HG03442 (cell line): ENCODE measurements at regions not wholly inside any gene's neighbourhood (a gene's known extent, or its start where the extent isn't known, plus 50 kb on each side); places are given as distances from the start of the nearest gene placed in this dataset.
"Not testable (repeated sequence)": the region's sequence is repeated elsewhere in the genome, so short reads cannot be mapped to it uniquely, and the experiment has no call there.

Experiments
- ATAC-seq: cut with Tn5 transposase; IDR thresholded peaks from one replicate; pipeline ENCODE4 v1.9.1; 2021; ENCODE audit warnings: mild to moderate bottlenecking, moderate library complexity; ENCODE audit not compliant: unreplicated experiment

DNA sequence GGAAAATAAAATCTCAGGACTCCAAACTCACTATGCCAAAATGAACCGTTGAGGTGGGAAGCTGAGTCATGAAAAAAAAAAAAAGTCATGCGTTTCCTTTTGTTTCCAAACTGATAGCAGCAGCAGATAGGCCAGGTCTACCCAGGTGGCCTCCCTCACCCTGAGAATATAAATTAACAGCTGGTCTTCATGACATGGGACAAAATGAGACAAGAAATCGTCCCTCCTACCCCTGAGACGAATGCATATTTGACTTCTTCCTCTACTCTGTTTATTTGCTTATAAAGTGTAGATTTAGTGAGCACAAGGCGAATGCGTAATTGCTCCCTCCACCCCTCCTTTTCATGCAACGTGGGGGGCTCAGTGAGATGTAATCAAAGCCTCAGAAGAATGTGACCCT is 204.3 kb downstream of the TMEM121 start:
- ATAC-seq: not testable (repeated sequence)

DNA sequence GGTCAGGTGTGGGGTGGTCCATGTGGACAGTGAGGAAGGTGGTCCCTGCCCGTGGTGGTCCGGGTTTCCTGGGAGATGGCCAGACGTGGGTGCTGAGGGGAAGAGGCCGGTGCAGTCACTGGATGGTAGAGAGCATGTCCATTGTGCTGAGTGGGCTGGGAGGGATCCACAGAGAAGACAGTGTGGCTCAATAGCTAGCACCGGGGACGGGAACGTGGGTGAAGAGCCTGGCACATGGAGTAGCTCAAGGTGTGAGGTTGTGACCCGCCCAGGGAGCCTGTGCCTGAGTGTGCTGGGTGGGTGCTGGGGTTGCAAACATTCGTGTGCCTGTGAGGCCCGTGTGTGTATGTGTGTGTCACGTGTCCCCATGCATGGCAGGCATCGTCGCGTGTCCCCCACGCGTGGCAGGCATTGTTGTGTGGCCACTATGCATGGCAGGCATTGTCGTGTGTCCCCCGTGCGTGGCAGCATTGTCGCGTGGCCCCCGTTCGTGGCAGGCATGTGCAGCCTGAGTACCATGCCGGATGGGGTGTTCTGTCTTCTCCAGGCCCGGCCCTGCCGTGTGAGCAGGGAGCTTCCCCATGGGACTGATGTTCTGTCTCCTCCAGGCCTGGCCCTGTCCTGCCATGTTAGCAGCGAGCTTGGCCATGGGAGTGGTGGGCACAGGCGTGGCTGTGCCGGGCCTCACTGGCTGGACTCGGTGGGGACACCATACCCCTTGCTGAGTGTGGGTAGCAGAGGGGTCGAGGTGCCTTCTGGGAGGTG is 205.0 kb downstream of the TMEM121 start:
- not testable (repeated sequence) for ATAC-seq

DNA sequence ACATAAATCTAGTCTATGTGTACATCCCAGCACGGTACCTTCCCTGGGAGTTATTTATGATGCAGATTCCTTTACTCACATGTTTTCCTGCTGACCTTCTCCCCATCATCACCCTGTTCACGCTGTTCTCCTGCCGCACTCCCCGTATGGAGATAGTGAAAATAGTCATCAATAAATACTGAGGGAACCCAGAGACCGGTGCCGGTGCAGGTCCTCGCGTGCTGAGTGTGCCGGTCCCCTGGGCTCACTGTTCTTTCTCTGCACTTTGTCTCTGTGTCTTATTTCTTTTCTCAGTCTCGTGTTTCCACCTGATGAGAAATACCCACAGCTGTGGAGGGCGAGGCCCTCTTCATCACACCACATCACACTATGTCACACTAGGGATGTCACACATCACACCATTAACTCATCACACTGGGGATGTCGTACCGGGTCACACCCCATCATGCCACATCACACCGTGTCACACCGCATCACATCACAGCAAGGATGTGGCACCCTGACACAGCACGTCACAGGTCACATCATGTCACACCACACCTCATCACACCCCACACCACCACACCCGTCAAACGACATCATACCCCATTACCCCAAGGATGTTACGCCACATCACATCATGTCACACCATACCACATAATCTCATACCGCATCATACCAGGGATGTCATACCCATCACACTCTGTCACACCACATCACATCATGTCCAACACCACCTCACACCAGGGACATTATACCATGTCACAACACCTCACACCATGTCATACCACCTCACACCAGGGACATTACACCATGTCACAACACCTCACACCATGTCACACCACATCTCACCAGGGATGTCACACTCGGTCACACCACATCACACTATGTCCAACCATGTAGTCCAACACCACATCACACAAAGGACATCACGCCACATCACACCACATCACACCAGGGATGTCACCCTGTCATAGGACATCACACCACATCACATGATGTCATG is 207.0 kb downstream of the TMEM121 start:
- ATAC-seq: no peak

DNA sequence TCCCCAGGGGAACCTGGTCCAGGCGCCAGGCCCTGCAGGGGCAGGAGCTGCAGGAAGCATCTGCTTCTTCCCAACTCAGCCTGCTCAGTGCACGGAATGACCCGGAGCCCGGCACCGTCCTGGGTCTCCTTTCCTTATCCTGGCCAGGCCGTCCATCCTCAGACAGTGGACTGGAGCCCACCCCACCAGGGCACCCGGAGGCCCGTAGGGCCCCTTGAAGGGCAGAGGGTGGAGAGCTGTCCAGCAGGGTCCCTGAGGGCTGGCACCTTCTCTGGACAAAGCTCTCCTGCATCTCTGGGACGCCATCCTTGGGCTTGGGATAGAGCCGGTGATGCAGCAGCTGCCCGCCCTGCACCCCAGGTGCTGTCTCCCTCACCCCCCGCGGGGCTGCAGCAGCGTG is 207.9 kb downstream of the TMEM121 start:
- not testable (repeated sequence) for ATAC-seq

DNA sequence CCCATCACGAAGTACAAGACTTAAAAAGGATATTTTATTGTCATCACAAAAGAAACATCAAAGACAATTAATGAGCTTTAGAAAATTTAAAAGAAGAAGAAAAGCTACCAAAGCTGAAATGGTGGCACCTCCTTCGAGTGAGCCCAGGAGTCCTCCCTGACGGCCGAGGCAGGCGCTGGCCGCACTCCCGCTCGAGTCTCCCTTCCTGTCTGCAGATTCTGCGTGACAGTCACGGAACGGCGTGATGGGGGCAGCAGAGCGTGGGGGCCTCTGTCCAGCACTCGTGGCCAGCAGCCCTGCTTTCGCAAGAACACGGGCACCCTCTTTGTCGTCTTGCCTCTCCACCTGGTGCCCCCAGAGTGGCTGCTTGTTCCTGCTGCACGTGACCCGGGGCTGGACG is 209.9 kb downstream of the TMEM121 start:
- ATAC-seq: not testable (repeated sequence)

DNA sequence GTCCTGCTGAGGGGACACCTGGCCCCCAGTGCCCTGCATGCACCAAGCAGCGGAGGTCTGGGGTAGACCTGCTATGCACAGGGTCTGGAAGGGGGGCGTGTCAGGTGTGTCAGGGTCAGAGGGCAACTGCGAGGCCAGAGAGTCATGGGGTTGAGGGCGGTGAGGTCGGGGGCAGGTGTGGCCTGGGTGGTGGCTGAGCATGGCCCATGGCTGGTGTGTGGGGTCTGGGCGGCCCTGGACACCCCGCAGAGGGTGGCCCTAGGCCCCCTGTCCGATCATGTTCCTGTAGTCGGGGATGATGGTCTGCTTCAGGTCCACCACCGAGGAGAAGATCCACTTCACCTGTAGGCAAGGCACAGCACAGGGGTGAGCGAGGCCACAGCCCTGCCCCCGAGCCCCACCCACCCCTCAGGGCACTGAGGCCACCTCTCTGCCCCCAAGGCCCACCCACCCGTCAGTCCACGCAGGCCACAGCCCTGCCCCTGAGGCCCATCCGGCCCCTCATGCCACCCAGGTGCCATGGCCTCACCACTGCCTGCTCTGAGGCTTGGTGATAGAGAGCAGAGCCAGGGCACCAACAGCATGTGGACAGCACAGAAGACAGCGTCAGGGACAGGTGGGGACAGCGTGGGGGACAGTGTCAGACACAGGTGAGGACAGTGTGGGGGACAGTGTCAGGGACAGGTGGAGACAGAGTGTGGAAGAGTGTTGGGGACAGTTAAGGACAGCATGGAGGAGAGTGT is 211.3 kb downstream of the TMEM121 start:
- ATAC-seq: no peak

DNA sequence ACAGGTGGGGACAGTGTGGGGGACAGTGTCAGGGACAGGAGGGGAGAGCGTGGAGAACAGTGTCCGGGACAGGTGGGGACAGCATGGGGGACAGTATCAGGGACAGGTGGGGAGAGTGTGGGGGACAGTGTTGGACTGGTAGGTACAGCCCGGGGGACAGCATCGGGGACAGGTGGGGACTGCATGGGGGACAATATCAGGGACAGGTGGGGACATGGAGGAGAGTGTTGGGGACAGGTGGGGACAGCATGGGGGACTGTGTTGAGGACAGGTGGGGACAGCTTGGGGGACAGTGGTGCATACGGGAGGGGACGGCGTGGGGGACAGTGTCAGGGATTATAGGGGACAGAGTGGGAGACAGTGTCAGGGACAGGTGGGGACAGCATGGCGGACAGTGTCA is 212.3 kb downstream of the TMEM121 start:
- no peak for ATAC-seq

DNA sequence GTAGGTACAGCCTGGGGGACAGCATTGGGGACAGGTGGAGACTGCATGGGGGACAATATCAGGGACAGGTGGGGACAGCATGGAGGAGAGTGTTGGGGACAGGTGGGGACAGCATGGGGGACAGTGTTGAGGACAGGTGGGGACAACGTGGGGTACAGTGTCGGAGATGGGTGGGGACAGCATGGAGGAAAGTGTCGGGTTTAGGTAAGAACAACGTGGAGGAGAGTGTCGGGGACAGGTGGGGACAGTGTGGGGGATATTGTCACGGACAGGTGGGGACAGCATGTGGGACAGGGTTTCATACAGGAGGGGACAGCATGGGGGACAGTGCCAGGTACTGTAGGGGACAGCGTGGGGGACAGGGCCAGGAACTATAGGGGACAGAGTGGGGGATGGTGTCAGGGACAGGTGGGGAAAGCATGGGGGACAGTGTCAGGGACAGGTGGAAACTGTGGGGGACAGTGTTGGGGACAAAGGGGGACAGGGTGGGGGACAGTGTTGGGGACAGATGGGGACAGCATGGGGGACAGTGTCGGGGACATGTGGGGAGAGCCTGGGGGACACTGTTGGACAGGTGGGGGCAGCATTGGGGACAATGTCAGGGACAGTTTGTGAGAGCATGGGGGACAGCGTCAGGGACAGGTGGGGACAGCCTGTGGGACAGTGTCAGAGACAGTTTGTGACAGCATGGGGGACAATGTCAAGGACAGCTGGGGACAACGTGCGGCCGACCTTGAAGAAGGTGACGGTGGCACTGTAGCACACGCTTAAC is 213.1 kb downstream of the TMEM121 start:
- no peak for ATAC-seq

DNA sequence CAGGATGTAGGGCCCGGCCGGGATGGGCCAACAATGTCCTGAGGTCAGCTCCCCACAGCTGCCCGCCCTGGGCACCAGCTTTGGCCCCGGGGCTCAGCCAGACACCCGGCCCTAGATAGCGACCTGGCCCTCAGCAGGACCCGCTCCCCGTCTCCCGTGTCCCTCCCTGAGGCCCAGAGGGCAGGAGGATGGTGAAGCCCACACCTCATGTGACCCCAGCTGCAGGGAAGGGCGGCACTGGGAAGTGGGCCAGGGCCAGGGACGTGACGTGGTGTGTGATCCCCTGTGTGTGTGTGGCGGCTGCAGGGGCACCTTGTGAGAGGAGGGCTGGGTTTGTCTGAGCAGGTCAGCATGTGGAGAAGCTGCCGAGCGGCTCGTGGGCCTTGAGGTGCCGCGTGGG is 213.9 kb downstream of the TMEM121 start:
- not testable (repeated sequence) for ATAC-seq

DNA sequence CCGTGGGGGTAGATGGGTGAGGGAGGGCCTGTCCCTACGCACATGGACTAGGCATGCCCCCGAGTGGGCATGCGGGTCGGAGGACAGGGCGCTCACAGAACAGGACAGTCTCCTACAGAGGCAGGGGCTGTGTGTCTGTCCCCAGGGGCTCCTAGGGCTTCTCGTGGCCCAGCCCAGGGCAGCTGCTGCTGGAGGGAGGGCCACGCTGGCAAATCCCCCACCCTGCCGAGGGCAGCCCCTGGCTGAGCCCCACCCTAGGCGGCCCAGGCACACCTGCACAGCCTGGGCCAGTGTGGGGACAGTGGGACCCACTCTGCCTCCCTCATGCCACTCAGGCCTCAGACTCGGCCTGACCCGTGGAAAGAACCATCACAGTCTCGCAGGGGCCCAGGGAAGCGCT is 214.6 kb downstream of the TMEM121 start:
- not testable (repeated sequence) for ATAC-seq

DNA sequence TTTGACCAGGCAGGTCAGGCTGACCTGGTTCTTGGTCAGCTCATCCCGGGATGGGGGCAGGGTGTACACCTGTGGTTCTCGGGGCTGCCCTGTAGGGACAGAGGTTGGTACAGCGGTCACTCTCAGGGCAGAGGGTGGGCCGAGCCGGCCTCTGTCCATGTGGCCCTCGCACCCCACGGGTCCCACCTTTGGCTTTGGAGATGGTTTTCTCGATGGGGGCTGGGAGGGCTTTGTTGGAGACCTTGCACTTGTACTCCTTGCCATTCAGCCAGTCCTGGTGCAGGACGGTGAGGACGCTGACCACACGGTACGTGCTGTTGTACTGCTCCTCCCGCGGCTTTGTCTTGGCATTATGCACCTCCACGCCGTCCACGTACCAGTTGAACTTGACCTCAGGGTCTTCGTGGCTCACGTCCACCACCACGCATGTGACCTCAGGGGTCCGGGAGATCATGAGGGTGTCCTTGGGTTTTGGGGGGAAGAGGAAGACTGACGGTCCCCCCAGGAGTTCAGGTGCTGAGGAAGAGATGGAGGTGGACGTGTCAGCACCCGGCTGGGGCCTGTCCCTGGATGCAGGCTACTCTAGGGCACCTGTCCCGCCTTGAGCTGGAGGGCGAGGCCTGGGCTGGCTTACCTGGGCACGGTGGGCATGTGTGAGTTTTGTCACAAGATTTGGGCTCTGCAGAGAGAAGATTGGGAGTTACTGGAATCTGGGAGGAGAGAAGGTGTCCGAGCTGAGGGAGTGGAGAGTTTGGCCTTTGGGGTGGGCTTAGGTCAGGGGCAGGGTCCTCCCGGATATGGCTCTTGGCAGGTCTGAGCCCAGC is 215.5 kb downstream of the TMEM121 start:
- not testable (repeated sequence) for ATAC-seq

DNA sequence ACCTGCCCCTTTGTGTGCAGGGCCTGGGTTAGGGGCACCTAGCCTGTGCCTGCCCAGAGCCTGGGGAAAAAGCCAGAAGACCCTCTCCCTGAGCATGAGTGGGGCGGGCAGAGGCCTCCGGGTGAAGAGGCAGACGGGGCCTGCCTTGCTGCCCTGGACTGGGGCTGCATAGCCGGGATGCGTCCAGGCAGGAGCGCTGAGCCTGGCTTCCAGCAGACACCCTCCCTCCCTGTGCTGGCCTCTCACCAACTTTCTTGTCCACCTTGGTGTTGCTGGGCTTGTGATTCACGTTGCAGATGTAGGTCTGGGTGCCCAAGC is 216.1 kb downstream of the TMEM121 start:
- no peak for ATAC-seq

DNA sequence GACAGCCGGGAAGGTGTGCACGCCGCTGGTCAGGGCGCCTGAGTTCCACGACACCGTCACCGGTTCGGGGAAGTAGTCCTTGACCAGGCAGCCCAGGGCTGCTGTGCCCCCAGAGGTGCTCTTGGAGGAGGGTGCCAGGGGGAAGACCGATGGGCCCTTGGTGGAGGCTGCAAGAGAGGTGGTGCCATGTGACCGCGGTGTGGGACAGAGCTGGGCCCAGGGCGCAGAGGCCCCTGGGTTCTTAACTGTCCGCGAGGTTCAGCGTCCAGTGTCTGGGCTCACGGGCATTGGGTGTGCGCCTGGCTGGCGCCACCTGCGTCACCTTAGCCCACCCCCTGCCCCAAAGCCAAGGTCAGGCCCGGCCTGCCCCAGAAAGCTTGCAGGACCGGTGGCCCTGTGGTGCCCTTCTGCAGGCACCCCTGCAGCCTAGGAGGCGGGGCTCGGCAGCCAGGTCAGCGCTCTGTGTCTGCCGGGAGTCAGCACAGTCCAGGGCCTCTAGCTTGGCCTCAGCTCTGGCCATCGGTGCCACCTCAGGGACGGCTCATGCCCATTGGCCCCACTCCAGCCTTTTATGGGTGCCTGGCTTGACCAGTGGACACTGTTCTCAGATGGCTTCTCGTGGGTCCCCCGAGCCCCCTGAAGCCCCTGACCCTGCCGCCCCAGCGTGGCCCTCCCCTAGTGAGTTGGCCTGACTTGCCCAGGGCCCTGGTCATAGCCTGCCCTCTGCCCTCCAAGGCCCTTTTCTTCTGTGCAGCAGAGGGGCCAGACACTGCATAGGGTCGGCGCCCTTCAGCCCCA is 216.7 kb downstream of the TMEM121 start:
- ATAC-seq: not testable (repeated sequence)

DNA sequence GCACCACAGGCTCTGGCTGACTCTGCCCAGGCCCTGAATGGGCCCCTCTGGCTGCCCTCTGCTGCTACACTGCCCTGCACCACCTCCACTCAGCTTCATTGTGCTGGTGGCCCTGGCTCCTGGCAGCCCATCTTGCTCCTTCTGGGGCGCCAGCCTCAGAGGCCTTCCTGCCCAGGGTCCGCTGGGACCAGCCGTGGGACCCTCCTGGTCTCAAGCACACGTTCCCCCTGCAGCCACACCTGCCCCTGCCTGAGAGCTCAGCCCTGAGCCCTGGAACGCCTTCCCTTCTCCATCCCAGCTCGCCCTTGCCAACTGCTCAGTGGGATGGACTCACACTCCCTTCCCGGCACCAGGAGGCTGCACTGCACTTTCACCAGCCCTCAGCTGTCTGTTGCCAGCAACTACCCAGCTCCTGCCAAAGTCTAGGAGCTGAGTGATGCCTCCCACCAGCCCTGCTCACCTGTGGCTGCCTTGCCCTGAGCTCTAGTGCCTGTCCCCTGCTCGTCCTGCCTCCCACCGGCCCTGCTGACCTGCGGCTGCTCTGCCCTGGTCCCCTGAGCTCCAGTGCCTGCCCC is 217.9 kb downstream of the TMEM121 start:
- not testable (repeated sequence) for ATAC-seq

DNA sequence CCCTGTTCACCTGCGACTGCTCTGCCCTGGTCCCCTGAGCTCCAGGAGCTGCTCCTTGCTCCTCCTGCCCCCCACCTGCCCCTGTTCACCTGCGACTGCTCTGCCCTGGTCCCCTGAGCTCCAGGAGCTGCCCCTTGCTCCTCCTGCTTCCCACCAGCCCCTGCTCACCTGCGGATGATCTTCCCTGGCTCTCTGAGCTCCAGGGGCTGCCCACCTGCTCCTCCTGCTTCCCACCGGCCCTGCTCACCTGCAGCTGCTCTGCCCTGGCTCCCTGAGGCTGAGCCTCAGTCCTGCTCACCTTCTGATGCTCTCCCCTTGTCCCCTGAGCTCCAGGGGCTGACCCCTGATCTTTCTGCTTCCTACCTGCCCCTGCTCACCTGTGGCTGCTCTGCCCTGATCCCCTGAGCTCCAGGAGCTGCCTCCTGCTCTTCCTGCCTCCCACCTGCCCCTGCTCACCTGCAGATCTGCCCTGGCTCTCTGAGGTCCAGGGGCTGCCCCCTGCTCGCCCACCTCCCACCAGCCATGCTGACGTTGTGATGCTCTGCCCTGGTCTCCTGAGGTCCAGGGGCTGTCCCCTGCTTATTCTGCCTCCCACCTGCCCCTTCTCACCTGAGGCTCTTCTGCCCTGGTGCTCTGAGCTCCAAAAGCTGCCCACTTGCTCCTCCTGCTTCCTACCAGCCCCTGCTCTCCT is 219.2 kb downstream of the TMEM121 start:
- ATAC-seq: no peak

DNA sequence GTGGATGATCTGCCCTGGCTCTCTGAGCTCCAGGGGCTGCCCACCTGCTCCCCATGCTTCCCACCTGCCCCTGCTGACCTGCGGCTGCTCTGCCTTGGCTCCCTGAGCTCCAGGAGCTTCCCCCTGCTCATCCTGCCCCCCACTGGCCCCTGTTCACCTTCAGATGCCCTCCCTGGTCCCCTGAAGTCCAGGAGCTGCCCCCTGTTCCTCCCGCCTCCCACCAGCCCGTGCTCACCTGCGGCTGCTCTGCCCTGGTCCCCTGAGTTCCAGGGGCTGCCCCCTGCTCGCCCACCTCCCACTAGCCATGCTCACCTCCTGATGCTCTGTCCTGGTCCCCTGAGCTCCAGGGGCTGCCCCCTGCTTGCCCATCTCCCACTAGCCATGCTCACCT is 219.7 kb downstream of the TMEM121 start:
- no peak for ATAC-seq

DNA sequence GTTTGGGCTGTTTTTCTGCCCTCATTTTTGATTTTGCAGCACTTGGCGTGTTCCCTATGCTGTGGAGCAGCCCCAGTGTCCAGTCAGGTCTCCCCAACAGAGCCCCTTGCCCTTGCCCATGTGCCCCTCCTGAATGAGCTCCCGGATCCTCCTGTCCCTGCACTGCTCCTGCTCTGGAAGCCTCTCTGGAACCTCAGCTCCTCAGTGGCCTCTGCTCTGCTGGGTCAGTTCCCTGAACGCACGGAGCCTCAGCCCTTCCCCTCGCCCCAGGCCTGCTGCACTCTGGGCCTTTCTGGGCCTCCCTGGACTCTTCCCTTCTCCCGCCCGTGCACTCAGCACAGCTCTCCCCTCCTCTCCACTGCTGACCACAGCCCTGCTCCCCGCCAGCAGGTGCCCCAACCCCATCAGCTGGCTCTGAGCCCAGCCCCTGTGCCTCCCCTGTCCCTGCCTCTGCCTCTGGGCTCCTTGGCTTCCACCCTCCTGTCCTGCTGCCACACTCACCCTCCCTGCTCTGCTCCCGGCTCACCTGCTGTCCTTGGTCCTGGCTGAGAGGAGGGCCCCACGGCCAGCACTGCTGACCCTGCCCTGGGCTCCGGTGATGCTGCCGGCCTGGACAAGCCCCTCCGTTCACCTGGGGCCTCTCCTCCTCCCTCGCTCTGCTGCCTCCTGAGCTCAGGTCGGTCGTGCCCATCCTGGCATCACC is 220.6 kb downstream of the TMEM121 start:
- ATAC-seq: not testable (repeated sequence)
